ENCODE measurements at regions not wholly inside any gene's neighbourhood (a gene's known extent, or its start where the extent isn't known, plus 50 kb on each side); places are given as distances from the start of the nearest gene placed in this dataset.

- TF ChIP-seq CTCF (IDR thresholded peaks at IDR 0.05 in 8 of 11, conservative IDR thresholded peaks at IDR 0.05 in 3 of 11) (no peak), POLR2AphosphoS5 (IDR thresholded peaks at IDR 0.05) (no peak), POLR2A (IDR thresholded peaks at IDR 0.05) (no peak)
Observed at GRCh38 chrX:36510736-36511135, 497.4 kb upstream of the FAM47C start.
